DOHH2 (cell line): ENCODE measurements at regions not wholly inside any gene's neighbourhood (a gene's known extent, or its start where the extent isn't known, plus 50 kb on each side); places are given as distances from the start of the nearest gene placed in this dataset.
A peak's percentile ranks its signal among the peaks of the same experiment; 100 is the strongest.
"Not testable (repeated sequence)": the region's sequence is repeated elsewhere in the genome, so short reads cannot be mapped to it uniquely, and the experiment has no call there.

Experiments
- H3F3A ChIP-seq: fragments of 200-600 bp; sonication (generic), shearing (Covaris generic); 2 replicates; pipeline ENCODE4 v1.6.0; 2016; ENCODE audit warnings: antibody characterized with exemption, mild to moderate bottlenecking; ENCODE audit not compliant: control insufficient read depth, insufficient read depth
- H3K27ac ChIP-seq: fragments of 200-600 bp; sonication (generic); 2 replicates; pipeline ENCODE4 v1.5.1; 2014; ENCODE audit warnings: low read depth, mild to moderate bottlenecking, low read length, moderate library complexity
- H3K27me3 ChIP-seq: fragments of 200-600 bp; sonication (generic); 2 replicates; pipeline ENCODE4 v1.6.1; 2014; ENCODE audit warnings: mild to moderate bottlenecking, low read length, mixed read lengths; ENCODE audit not compliant: control insufficient read depth
- H3K36me3 ChIP-seq: fragments of 200-600 bp; sonication (generic); 2 replicates; pipeline ENCODE4 v1.6.1; 2014; ENCODE audit warnings: mild to moderate bottlenecking, low read length, moderate library complexity, mixed read lengths; ENCODE audit not compliant: control insufficient read depth
- H3K4me1 ChIP-seq: fragments of 200-600 bp; sonication (generic); 2 replicates; pipeline ENCODE4 v1.6.1; 2014; ENCODE audit warnings: mild to moderate bottlenecking, low read length, mixed read lengths; ENCODE audit not compliant: control insufficient read depth
- H3K4me2 ChIP-seq: fragments of 200-600 bp; sonication (generic); 2 replicates; pipeline ENCODE4 v1.6.0; 2014; ENCODE audit warnings: mild to moderate bottlenecking, low read length, moderate library complexity
- H3K4me3 ChIP-seq: fragments of 200-600 bp; sonication (generic); 2 replicates; pipeline ENCODE4 v1.5.1; 2014; ENCODE audit warnings: mild to moderate bottlenecking, low read length, mixed read lengths
- H3K79me2 ChIP-seq: fragments of 200-600 bp; sonication (generic); 2 replicates; pipeline ENCODE4 v1.6.1; 2014; ENCODE audit warnings: mild to moderate bottlenecking, low read length, mixed read lengths; ENCODE audit not compliant: control insufficient read depth
- H3K9me2 ChIP-seq: fragments of 200-600 bp; sonication (generic); replicated peaks from 2 replicates; pipeline ENCODE4 v1.6.1; 2014; ENCODE audit warnings: mild to moderate bottlenecking, low read length, mixed read lengths; ENCODE audit not compliant: control insufficient read depth
- H3K9me3 ChIP-seq: fragments of 200-600 bp; sonication (generic); 2 replicates; pipeline ENCODE4 v1.6.1; 2014; ENCODE audit warnings: antibody characterized with exemption, low read length, mixed read lengths; ENCODE audit not compliant: control insufficient read depth, insufficient read depth
- H4K20me1 ChIP-seq: fragments of 200-600 bp; sonication (generic); 2 replicates; pipeline ENCODE4 v1.6.0; 2014; ENCODE audit warnings: low read depth, mild to moderate bottlenecking, antibody characterized with exemption, low read length, moderate library complexity; ENCODE audit not compliant: control insufficient read depth, insufficient read depth
- EZH2phosphoT487 ChIP-seq: fragments of 200-600 bp; sonication (generic); IDR thresholded peaks from 2 replicates; pipeline ENCODE4 v1.6.1; 2017; ENCODE audit warnings: borderline replicate concordance, mild to moderate bottlenecking, antibody characterized with exemption, low read length, moderate library complexity, mixed read lengths
- TF ChIP-seq, protein P1 (sequence below): fragments of 200-600 bp; sonication (generic); IDR thresholded peaks from one replicate; pipeline ENCODE4 v1.5.1; 2014; ENCODE audit warnings: antibody characterized with exemption, mild to moderate bottlenecking, low read depth, low read length; ENCODE audit not compliant: poor library complexity, severe bottlenecking

DNA sequence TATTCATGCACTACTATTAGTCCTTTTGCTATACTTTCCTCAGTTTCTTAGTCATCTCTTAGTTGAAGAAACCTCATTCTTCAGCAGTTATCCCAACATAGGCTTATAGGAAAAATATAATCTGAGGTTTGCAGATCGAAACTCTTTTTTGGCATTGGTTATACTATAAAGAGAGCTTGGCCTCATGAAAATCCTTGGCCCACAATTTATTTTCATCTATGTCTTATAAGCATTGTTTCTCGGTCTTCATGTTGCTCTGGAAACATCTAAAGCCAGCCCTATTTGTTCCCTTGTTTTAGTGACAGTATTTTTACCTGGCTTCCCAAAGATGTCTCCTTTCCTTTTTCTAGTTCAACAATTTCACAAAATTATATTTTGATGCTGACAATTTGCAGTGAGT, 345.1 kb upstream of the PRKCQ start:
- H3K79me2 ChIP-seq: no peaks in the 10 kb centered on the region
- no peaks in the 10 kb centered on the region for H3K36me3 ChIP-seq
- TF ChIP-seq, protein P1, sequence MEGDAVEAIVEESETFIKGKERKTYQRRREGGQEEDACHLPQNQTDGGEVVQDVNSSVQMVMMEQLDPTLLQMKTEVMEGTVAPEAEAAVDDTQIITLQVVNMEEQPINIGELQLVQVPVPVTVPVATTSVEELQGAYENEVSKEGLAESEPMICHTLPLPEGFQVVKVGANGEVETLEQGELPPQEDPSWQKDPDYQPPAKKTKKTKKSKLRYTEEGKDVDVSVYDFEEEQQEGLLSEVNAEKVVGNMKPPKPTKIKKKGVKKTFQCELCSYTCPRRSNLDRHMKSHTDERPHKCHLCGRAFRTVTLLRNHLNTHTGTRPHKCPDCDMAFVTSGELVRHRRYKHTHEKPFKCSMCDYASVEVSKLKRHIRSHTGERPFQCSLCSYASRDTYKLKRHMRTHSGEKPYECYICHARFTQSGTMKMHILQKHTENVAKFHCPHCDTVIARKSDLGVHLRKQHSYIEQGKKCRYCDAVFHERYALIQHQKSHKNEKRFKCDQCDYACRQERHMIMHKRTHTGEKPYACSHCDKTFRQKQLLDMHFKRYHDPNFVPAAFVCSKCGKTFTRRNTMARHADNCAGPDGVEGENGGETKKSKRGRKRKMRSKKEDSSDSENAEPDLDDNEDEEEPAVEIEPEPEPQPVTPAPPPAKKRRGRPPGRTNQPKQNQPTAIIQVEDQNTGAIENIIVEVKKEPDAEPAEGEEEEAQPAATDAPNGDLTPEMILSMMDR: no peak
- TF ChIP-seq EZH2phosphoT487: no peak
- H3K27ac ChIP-seq: no peak overlapping the region
- no peaks in the 10 kb centered on the region for H3K9me3 ChIP-seq
- H3K27me3 ChIP-seq: no peaks in the 10 kb centered on the region
- H3K4me3 ChIP-seq: no peak overlapping the region
- H3F3A ChIP-seq: peaks cover 13% of the 10 kb centered on the region
- H3K4me1 ChIP-seq: peaks cover 53% of the 10 kb centered on the region
- no peaks in the 10 kb centered on the region for H4K20me1 ChIP-seq
- no peaks in the 10 kb centered on the region for H3K9me2 ChIP-seq
- no peak overlapping the region for H3K4me2 ChIP-seq

DNA sequence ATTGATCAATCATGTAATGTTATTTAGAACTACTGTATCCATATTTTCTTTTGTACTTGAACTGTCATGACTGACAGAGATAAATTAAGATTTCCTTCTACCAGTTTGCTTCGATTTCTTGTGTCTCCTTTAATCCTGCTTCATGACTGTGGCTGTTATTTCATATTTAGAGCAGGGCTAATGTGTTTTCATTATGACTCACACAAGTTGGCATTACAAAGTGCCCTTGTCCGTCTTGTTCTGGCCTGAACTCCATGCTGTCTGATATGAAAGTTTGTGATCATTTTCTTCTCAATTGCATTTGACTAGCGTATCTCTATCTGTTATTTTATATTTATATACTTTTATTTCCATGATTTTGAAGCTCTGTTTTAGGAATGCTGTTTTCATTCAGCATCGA, 344.1 kb upstream of the PRKCQ start:
- Histone ChIP-seq H3K9me3 (no peaks in the 10 kb centered on the region), H3K27ac (no peak overlapping the region), H3F3A (peaks cover 13% of the 10 kb centered on the region), H3K4me3 (no peak overlapping the region), H3K27me3 (no peaks in the 10 kb centered on the region), H3K79me2 (no peaks in the 10 kb centered on the region), H3K4me1 (peaks cover 47% of the 10 kb centered on the region), H3K4me2 (no peak overlapping the region), H3K36me3 (no peaks in the 10 kb centered on the region), H3K9me2 (no peaks in the 10 kb centered on the region), H4K20me1 (no peaks in the 10 kb centered on the region)
- TF ChIP-seq, protein P1: no peak
- no peak for TF ChIP-seq EZH2phosphoT487

DNA sequence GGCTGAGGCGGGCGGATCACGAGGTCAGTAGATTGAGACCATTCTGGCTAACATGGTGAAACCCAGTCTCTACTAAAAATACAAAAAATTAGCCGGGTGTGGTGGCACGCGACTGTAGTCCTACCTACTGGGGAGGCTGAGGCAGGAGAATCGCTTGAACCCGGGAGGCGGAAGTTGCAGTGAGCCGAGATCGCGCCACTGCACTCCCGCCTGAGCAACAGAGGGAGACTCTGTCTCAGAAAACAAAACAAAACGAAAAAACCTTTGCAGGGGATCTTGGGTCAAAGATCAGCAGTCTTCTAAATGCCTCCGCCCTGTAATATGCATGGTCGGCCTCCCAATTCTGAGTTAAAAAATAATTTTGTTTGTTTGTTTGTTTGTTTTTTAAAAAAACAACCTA, 340.9 kb upstream of the PRKCQ start:
- not testable (repeated sequence) for H3K4me2 ChIP-seq, H3K27ac ChIP-seq, H3K4me3 ChIP-seq, H3K27me3 ChIP-seq, H3F3A ChIP-seq, H4K20me1 ChIP-seq, H3K9me2 ChIP-seq, H3K36me3 ChIP-seq, H3K9me3 ChIP-seq, H3K79me2 ChIP-seq
- H3K4me1 ChIP-seq: peaks cover 24% of the 10 kb centered on the region

DNA sequence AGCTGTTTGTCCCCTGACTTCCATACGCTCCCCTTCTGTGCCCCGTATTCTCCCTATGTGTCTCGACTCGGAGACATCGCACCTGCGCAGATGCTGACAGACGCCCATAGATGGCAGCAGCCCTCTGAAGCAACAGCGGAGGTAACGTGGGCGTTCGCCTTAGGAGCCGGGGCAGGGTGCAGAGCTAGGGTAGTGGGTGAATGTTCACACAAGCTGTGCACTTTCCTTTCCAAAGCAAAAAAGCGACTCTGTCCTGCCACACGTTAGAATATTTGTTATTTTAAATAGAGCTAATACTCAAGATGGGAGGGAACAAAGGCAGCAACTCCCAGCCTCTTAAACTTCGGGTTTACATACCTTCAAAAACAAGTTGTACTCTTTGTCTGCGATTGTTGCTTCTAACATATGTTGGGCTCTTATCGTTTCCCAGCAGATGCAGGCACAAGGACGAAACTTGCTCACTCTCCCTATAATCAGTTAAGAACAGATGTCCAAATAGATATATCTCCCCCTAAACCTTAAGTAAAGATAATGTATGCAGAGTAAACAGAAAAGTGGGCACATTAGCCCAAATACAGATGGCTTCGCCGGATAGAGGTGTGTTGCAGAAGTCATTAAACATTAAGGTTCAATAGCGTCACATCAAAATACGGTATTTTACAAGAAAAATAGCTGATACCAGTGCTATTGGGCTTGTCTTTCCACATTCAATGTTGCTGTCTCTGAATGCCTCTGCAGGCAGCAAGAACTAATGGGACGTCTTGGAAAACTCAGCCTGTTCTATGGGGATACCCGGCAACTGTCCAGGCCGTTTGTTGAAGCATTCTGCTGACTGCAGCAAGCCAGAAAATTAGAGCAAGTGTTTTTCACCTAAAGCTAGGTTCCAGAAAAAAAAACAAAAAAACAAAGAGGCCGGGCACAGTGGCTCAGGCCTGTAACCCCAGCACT, 340.3 kb upstream of the PRKCQ start:
- no peaks in the 10 kb centered on the region for H3K79me2 ChIP-seq
- no peak overlapping the region; the same call in 1 of the 2 replicates for H3K4me2 ChIP-seq
- H3K36me3 ChIP-seq: no peaks in the 10 kb centered on the region
- H3K9me3 ChIP-seq: no peaks in the 10 kb centered on the region
- peaks cover 19% of the 10 kb centered on the region for H3K4me1 ChIP-seq
- TF ChIP-seq EZH2phosphoT487: no peak
- TF ChIP-seq, protein P1: peak; percentile 84
- H3F3A ChIP-seq: peaks cover 6% of the 10 kb centered on the region
- H3K4me3 ChIP-seq: no peak overlapping the region
- H3K27ac ChIP-seq: no peak overlapping the region
- peaks cover 10% of the 10 kb centered on the region for H3K27me3 ChIP-seq
- no peaks in the 10 kb centered on the region for H4K20me1 ChIP-seq
- H3K9me2 ChIP-seq: no peaks in the 10 kb centered on the region
